Stimulated activated memory B cell treated with anti-CD40 and anti-IgM and Interleukin-4, amounts not matched to agents 10 μg/mL and 1 μg/mL and 100 μg/mL, for 72 hours (primary cell): ENCODE measurements at regions not wholly inside any gene's neighbourhood (a gene's known extent, or its start where the extent isn't known, plus 50 kb on each side); places are given as distances from the start of the nearest gene placed in this dataset.

Experiments used
- ATAC-seq: fragments of 150-1000 bp; cut with Tn5 transposase; 2 replicates; pipeline ENCODE4 v1.10.0; 2021
- H3K27ac Mint-ChIP-seq: one replicate; pipeline ENCODE4 v1.8.0; 2022; ENCODE audit warnings: mild to moderate bottlenecking, mixed read lengths
- H3K27me3 Mint-ChIP-seq: one replicate; pipeline ENCODE4 v1.8.0; 2022; ENCODE audit warnings: mixed read lengths
- H3K36me3 Mint-ChIP-seq: one replicate; pipeline ENCODE4 v1.8.0; 2022; ENCODE audit warnings: mixed read lengths
- H3K4me1 Mint-ChIP-seq: one replicate; pipeline ENCODE4 v1.8.0; 2022; ENCODE audit warnings: mixed read lengths
- H3K4me3 Mint-ChIP-seq: one replicate; pipeline ENCODE4 v1.8.0; 2022; ENCODE audit warnings: mild to moderate bottlenecking, moderate library complexity, mixed read lengths
- H3K9me3 Mint-ChIP-seq: one replicate; pipeline ENCODE4 v1.8.0; 2022; ENCODE audit warnings: mixed read lengths

DNA sequence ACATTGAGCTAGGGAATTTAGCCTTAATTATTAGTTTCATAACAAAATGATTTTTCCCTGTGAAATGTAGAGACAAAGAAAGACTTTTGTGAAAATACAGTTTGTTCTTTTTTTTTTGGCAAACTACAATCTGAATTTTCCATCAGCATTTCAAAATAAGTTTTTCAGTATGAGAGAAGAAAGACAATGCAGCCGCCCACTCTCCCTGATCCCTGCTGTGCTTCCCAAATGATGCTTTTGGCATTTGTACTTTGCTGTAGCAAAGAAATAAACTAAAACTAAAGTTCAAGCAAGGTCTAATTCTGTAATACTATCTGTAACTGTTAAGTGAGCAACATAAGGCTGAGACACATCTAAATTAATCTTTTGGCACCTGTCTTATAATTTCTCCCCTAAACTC is 782.2 kb downstream of the VGLL3 start:
- H3K36me3 Mint-ChIP-seq = no peaks in the 10 kb centered on the region
- H3K4me3 Mint-ChIP-seq = no peak overlapping the region
- H3K4me1 Mint-ChIP-seq = no peaks in the 10 kb centered on the region
- H3K27me3 Mint-ChIP-seq = no peaks in the 10 kb centered on the region
- ATAC-seq = no peak
- no peak overlapping the region for H3K27ac Mint-ChIP-seq
- peaks cover 7% of the 10 kb centered on the region for H3K9me3 Mint-ChIP-seq

GRCh38 chr3:86182606-86183005 is 808.3 kb downstream of the VGLL3 start:
- peaks cover 5% of the 10 kb centered on the region for H3K9me3 Mint-ChIP-seq
- H3K36me3 Mint-ChIP-seq = no peaks in the 10 kb centered on the region
- H3K27ac Mint-ChIP-seq = no peak overlapping the region
- no peaks in the 10 kb centered on the region for H3K27me3 Mint-ChIP-seq
- H3K4me3 Mint-ChIP-seq = no peak overlapping the region
- no peak for ATAC-seq
- no peaks in the 10 kb centered on the region for H3K4me1 Mint-ChIP-seq

DNA sequence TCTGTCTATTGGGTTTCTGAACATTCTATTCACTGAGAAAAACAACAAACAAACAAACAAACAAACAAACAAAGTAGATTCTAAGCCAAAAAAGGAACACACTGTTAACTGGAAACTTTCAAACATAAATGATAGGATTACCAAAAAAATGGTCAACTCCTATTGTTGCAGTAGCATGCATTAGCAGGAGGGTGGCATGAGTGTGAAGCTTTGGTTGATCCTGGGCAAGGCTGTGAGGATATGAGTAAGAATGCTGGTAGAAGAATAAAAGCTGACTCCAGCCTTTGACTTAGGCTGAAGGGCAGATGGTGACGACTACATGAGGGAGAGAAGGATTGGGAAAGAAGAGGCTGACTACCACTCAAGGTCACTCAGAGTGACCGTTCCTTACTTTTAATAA is 810.3 kb downstream of the VGLL3 start:
- no peak overlapping the region for H3K27ac Mint-ChIP-seq
- peaks cover 3% of the 10 kb centered on the region for H3K9me3 Mint-ChIP-seq
- no peak for ATAC-seq
- H3K4me1 Mint-ChIP-seq = no peaks in the 10 kb centered on the region
- no peaks in the 10 kb centered on the region for H3K27me3 Mint-ChIP-seq
- H3K4me3 Mint-ChIP-seq = no peak overlapping the region
- no peaks in the 10 kb centered on the region for H3K36me3 Mint-ChIP-seq

- H3K27ac Mint-ChIP-seq = no peak overlapping the region
- peaks cover 3% of the 10 kb centered on the region for H3K9me3 Mint-ChIP-seq
- no peaks in the 10 kb centered on the region for H3K27me3 Mint-ChIP-seq
- no peak overlapping the region for H3K4me3 Mint-ChIP-seq
- H3K36me3 Mint-ChIP-seq = no peaks in the 10 kb centered on the region
- no peaks in the 10 kb centered on the region for H3K4me1 Mint-ChIP-seq
- ATAC-seq = no peak
Measured at GRCh38 chr3:86178095-86178494, 812.9 kb downstream of the VGLL3 start.

GRCh38 chr3:86176445-86176784 is 814.5 kb downstream of the VGLL3 start:
- no peak overlapping the region for H3K4me3 Mint-ChIP-seq
- ATAC-seq = no peak
- H3K27me3 Mint-ChIP-seq = no peaks in the 10 kb centered on the region
- H3K9me3 Mint-ChIP-seq = peaks cover 3% of the 10 kb centered on the region
- H3K4me1 Mint-ChIP-seq = no peaks in the 10 kb centered on the region
- no peaks in the 10 kb centered on the region for H3K36me3 Mint-ChIP-seq
- H3K27ac Mint-ChIP-seq = no peak overlapping the region

DNA sequence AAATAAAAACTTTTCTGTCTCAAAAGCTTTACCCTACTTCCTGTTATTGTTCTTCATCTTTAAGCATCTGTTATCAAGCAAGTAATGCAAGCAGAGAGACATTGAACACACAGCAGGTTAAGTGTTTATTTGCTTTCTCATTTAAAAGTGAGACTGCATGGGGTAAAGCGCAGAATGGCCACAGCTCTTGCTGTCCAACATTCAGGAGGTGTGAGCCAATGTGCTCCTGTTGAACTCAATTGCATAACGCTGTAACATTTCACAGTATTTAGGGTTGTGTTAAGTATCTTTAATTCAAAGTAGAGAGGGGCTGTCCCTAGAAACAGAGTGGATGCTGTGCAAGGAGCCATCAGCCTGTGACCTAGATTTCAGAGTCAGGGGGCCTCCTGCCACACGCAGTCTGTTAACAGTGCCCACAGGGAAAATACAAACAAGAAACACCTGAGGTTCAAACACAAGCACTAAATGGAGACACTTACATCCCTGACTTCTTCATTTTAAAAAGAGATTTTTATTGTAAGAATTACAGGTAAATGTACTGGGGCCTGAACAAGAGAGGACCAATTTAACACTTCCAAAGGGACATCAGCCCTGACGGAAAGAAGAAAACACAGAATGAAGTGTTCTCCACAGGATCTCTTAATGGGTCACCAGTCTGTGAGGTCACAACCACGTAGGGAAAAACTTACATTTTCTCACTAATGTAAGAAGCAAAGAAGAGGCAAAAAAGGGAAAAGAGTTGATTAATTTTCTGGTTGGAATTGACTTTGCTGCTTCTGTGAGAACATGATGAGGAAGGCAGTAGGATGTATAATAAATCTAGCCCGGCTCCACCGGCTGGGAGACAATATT is 815.1 kb downstream of the VGLL3 start:
- no peak overlapping the region for H3K4me3 Mint-ChIP-seq
- no peaks in the 10 kb centered on the region for H3K4me1 Mint-ChIP-seq
- H3K27me3 Mint-ChIP-seq = no peaks in the 10 kb centered on the region
- H3K9me3 Mint-ChIP-seq = peaks cover 3% of the 10 kb centered on the region
- no peak overlapping the region for H3K27ac Mint-ChIP-seq
- H3K36me3 Mint-ChIP-seq = no peaks in the 10 kb centered on the region
- no peak for ATAC-seq

DNA sequence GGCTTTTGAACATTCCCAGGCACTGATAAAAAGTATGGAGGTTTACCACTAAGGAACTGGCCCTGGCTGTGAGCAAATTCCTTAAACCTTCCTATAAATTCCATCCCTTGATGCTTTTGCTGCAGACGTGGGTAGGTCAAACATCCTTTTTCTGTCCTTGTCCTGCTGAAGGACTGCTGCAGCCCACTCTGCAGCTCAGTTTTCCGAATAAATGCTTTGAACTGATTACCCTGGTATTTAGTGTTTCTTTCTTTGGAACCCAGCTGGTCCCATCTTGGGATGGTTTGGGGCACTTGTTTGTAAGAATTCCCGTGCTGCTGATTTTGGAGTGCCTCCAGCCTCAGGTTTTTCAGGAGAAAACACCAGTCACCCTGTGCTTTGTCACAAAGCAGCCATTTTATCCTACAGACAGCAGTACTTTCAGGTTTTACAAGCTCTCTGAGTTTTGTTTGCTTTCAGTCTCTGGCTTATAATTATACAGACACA is 815.9 kb downstream of the VGLL3 start:
- Mint-ChIP-seq H3K27me3 (no peaks in the 10 kb centered on the region), H3K4me1 (no peaks in the 10 kb centered on the region), H3K27ac (no peak overlapping the region), H3K36me3 (no peaks in the 10 kb centered on the region), H3K4me3 (no peak overlapping the region), H3K9me3 (peaks cover 3% of the 10 kb centered on the region)
- no peak for ATAC-seq

- Mint-ChIP-seq H3K4me1 (no peaks in the 10 kb centered on the region), H3K4me3 (no peak overlapping the region), H3K27ac (no peak overlapping the region), H3K36me3 (no peaks in the 10 kb centered on the region), H3K27me3 (no peaks in the 10 kb centered on the region), H3K9me3 (peaks cover 3% of the 10 kb centered on the region)
- no peak for ATAC-seq
Measured at GRCh38 chr3:86173401-86173800, 817.5 kb downstream of the VGLL3 start.

GRCh38 chr3:86168512-86168911 is 822.4 kb downstream of the VGLL3 start:
- Mint-ChIP-seq H3K4me3 (no peak overlapping the region), H3K36me3 (no peaks in the 10 kb centered on the region), H3K27ac (no peak overlapping the region), H3K4me1 (no peaks in the 10 kb centered on the region), H3K9me3 (peaks cover 2% of the 10 kb centered on the region), H3K27me3 (no peaks in the 10 kb centered on the region)
- ATAC-seq = no peak

GRCh38 chr3:86162521-86162920 is 828.4 kb downstream of the VGLL3 start:
- no peak overlapping the region for H3K27ac Mint-ChIP-seq
- H3K27me3 Mint-ChIP-seq = no peaks in the 10 kb centered on the region
- H3K9me3 Mint-ChIP-seq = peaks cover 5% of the 10 kb centered on the region
- H3K36me3 Mint-ChIP-seq = no peaks in the 10 kb centered on the region
- H3K4me1 Mint-ChIP-seq = no peaks in the 10 kb centered on the region
- H3K4me3 Mint-ChIP-seq = no peak overlapping the region
- ATAC-seq = no peak

DNA sequence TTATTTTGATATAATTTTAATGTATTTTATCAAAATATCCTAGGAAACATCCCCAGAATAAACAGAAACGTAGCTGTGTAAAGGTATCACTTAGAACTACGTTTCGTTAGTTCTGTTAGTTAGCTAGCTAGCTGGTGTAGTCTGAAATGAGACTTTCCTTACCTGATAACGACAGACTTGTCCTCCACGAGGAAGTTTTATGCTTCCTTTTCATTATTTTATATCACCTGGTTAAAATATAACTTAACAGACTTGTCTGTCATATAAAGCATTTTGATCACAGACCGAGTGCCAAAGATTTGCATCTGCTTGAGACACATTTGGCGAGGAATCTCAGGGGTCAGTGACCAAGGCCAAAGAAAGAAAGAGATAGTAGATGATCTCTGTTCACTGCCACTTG is 829.5 kb downstream of the VGLL3 start:
- Mint-ChIP-seq H3K36me3 (no peaks in the 10 kb centered on the region), H3K4me3 (no peak overlapping the region), H3K9me3 (peaks cover 5% of the 10 kb centered on the region), H3K27ac (no peak overlapping the region), H3K4me1 (no peaks in the 10 kb centered on the region), H3K27me3 (no peaks in the 10 kb centered on the region)
- no peak for ATAC-seq

DNA sequence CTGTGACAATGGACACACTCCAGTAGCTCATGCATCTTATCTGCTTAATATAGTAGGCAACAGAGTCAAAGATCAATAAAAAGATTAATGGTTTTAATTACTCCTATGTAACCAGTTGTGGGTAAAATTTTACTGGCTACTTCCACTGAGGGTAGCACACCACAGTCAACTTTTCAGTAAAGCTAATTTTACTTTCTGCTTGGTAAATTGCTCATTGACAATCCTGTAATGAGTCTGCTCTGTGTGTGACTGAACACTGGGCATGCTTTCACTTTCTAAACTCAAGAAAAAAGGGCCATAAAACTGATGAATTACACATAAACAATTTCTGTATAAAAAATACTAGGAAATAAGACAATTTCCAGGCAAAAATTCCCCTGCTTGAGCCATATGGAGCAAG is 838.3 kb downstream of the VGLL3 start:
- Mint-ChIP-seq H3K4me3 (no peak overlapping the region), H3K9me3 (peaks cover 3% of the 10 kb centered on the region), H3K4me1 (no peaks in the 10 kb centered on the region), H3K27ac (no peak overlapping the region), H3K27me3 (no peaks in the 10 kb centered on the region), H3K36me3 (no peaks in the 10 kb centered on the region)
- ATAC-seq = no peak

DNA sequence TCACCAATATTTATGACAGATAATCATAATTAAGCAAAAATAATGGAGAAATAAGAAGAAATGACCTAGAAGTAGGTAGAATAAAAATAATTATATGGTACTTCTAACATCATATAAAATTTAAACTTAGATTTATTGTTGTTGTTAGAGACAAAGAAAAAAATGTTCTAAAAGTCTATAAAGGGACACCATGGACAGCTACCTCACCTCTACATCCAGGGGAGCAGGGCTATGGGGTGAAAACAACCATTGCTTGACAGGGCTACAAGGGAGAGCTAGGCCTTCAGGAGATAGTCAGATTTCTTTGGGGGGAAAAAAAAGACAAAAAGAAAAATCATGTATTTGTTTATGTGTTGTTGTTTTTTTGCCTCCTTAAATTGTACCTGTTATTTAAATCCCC is 841.9 kb downstream of the VGLL3 start:
- Mint-ChIP-seq H3K4me3 (no peak overlapping the region), H3K27ac (no peak overlapping the region), H3K9me3 (peaks cover 3% of the 10 kb centered on the region), H3K4me1 (no peaks in the 10 kb centered on the region), H3K27me3 (no peaks in the 10 kb centered on the region), H3K36me3 (no peaks in the 10 kb centered on the region)
- ATAC-seq = no peak

- Mint-ChIP-seq H3K9me3 (peaks cover 3% of the 10 kb centered on the region), H3K27ac (no peak overlapping the region), H3K27me3 (no peaks in the 10 kb centered on the region), H3K4me1 (no peaks in the 10 kb centered on the region), H3K36me3 (no peaks in the 10 kb centered on the region), H3K4me3 (no peak overlapping the region)
- ATAC-seq = no peak
Measured at GRCh38 chr3:86147119-86147518, 843.8 kb downstream of the VGLL3 start.

DNA sequence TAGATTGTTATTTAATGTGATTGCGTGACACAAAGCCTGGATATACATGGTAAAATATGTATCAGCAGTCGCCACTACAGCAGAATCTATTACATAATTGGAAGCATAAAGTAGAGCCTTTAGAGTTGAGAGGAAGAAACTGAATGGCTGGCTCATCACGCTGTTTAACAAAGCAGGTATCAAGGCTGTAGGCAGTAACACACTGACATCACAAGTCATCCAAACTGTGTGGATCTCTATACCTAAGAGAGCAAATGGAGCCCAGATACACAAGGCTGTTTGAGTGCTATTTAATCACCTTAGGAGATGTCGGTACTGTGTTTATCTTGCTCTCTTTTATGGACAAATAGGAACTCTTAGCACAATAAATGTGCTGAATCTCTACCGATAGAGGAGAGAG is 864.4 kb downstream of the VGLL3 start:
- Mint-ChIP-seq H3K27me3 (no peaks in the 10 kb centered on the region), H3K4me1 (no peaks in the 10 kb centered on the region), H3K9me3 (peaks cover 9% of the 10 kb centered on the region), H3K27ac (no peak overlapping the region), H3K4me3 (no peak overlapping the region), H3K36me3 (no peaks in the 10 kb centered on the region)
- no peak for ATAC-seq
